ENCODE measurements at regions not wholly inside any gene's neighbourhood (a gene's known extent, or its start where the extent isn't known, plus 50 kb on each side); places are given as distances from the start of the nearest gene placed in this dataset.

DNA sequence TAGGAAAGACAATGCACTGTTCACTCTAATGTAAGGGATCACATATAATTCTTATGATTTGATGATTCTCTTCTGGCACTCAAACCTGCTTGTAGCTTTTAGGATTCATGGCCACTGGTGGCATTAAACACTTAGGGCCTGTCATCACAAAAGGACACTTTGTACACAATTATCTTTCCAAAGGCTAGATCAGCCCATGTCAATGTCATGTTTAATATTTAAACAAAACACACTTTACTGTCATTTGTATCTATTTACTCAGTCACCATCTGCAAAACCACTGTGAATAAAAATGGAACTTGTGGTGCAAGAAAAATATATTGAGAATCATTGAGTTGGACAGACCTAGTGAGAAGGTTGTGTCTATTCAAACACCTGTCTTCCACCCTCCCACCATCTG, 83.6 kb upstream of the TTC29 start:
- DNase-seq = no peak
- Histone ChIP-seq H3K4me1 (ENCODE audit: insufficient read depth, low read length) (no peaks in the 10 kb centered on the region), H3K4me3 (ENCODE audit: low read length) (no peak overlapping the region), H3K9me3 (ENCODE audit: control insufficient read depth in 1 of 2, insufficient read depth in 1 of 2, low read length in 2 of 2) (no peaks in the 10 kb centered on the region), H3K36me3 (ENCODE audit: insufficient read depth, low read length) (no peaks in the 10 kb centered on the region), H3K27me3 (ENCODE audit: control insufficient read depth in 1 of 2, insufficient read depth in 2 of 2, low read length in 2 of 2) (no peaks in the 10 kb centered on the region), H3K27ac (ENCODE audit: low read depth in 1 of 2, low read length in 2 of 2) (no peak overlapping the region)
- Mint-ChIP-seq H3K27ac (no peak overlapping the region), H3K4me1 (ENCODE audit: low read depth) (no peaks in the 10 kb centered on the region), H3K36me3 (ENCODE audit: low read depth) (no peaks in the 10 kb centered on the region), H3K9me3 (no peaks in the 10 kb centered on the region), H3K4me3 (no peak overlapping the region), H3K27me3 (peaks cover 9% of the 10 kb centered on the region)
- ChIA-PET POLR2A (no interaction called here), CTCF (no interaction called here)
- intact Hi-C loops (cut with DNase I, micrococcal nuclease) = loop anchor here in 1 of 2 experiments (5.0 kb wide), 1 partner anchor 73 kb away; no protein-coding TSS in a partner anchor
- no peak for ATAC-seq (ENCODE audit: poor library complexity)
- TF ChIP-seq, protein P1, sequence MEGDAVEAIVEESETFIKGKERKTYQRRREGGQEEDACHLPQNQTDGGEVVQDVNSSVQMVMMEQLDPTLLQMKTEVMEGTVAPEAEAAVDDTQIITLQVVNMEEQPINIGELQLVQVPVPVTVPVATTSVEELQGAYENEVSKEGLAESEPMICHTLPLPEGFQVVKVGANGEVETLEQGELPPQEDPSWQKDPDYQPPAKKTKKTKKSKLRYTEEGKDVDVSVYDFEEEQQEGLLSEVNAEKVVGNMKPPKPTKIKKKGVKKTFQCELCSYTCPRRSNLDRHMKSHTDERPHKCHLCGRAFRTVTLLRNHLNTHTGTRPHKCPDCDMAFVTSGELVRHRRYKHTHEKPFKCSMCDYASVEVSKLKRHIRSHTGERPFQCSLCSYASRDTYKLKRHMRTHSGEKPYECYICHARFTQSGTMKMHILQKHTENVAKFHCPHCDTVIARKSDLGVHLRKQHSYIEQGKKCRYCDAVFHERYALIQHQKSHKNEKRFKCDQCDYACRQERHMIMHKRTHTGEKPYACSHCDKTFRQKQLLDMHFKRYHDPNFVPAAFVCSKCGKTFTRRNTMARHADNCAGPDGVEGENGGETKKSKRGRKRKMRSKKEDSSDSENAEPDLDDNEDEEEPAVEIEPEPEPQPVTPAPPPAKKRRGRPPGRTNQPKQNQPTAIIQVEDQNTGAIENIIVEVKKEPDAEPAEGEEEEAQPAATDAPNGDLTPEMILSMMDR (IDR thresholded peaks at IDR 0.05) = no peak

DNA sequence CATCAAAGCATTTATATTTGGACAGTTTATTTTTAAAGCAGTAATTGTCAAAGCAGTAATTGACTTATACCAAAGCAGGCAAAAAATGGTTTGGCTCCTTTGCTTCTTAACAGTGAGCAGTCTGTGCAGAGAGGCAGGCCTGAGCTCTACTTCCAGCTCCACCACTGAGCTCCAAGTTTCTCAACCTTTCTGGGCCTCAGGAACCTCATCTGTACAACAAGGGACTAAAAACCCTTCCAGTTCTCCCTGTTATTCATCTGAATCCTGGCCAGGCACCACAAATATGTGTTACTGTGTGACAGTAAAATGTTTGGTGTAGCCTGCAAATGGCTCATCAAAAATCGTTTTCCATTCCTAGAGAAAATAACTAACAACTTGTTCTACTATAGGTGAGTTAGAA, 88.7 kb upstream of the TTC29 start:
- H3K27me3 Mint-ChIP-seq = peaks cover 35% of the 10 kb centered on the region
- H3K36me3 Mint-ChIP-seq (ENCODE audit: low read depth) = no peaks in the 10 kb centered on the region

DNA sequence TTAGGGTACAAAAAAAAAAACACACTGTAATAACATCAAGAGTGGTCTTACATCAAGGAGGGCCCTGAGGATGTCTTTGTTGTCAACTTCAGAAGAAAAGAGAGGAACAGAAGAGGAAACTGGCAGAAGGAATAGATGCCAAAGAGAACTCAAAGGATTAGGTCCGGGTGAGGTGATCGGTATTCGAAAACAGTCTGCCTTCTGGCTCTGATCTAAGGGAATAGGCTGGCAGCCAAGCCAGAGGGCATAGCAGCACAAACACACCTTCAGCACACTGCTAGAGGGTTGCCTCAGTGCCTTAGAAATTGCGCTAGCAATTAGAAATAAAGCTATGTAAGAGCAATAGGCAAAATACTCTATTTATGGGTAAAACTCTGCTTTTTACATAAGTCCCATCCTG, 91.4 kb upstream of the TTC29 start:
- DNase-seq = no peak
- Histone ChIP-seq H3K27ac (ENCODE audit: low read depth in 1 of 2, low read length in 2 of 2) (no peak overlapping the region), H3K4me3 (ENCODE audit: low read length) (no peak overlapping the region), H3K9me3 (ENCODE audit: control insufficient read depth in 1 of 2, insufficient read depth in 1 of 2, low read length in 2 of 2) (no peaks in the 10 kb centered on the region), H3K27me3 (ENCODE audit: control insufficient read depth in 1 of 2, insufficient read depth in 2 of 2, low read length in 2 of 2) (peaks cover 4 to 10% of the 10 kb centered on the region in 2 experiments), H3K36me3 (ENCODE audit: insufficient read depth, low read length) (no peaks in the 10 kb centered on the region), H3K4me1 (ENCODE audit: insufficient read depth, low read length) (no peaks in the 10 kb centered on the region)
- Mint-ChIP-seq H3K27me3 (peaks cover 58% of the 10 kb centered on the region), H3K9me3 (no peaks in the 10 kb centered on the region), H3K4me3 (no peak overlapping the region), H3K27ac (no peak overlapping the region), H3K4me1 (ENCODE audit: low read depth) (no peaks in the 10 kb centered on the region), H3K36me3 (ENCODE audit: low read depth) (no peaks in the 10 kb centered on the region)
- CTCF ChIA-PET = no interaction called here
- ATAC-seq (ENCODE audit: poor library complexity) = no peak
- TF ChIP-seq, protein P1 (IDR thresholded peaks at IDR 0.05) = no peak
- intact Hi-C loops (cut with DNase I, micrococcal nuclease) = no loop called here
- POLR2A ChIA-PET = no interaction called here

More for the DNA sequence above, 88.7 kb upstream of the TTC29 start:
- ChIA-PET CTCF (interaction anchor here (1.0 kb wide), 1 partner anchor 11 kb away, joined by 3 read pairs; no protein-coding TSS in a partner anchor), POLR2A (no interaction called here)
- H3K9me3 Mint-ChIP-seq = no peaks in the 10 kb centered on the region
- no peaks in the 10 kb centered on the region for H3K4me1 ChIP-seq (ENCODE audit: insufficient read depth, low read length)
- H3K27ac ChIP-seq (ENCODE audit: low read depth in 1 of 2, low read length in 2 of 2) = no peak overlapping the region
- no peaks in the 10 kb centered on the region for H3K9me3 ChIP-seq (ENCODE audit: control insufficient read depth in 1 of 2, insufficient read depth in 1 of 2, low read length in 2 of 2)
- H3K36me3 ChIP-seq (ENCODE audit: insufficient read depth, low read length) = no peaks in the 10 kb centered on the region
- no peak for ATAC-seq (ENCODE audit: poor library complexity)
- no peaks in the 10 kb centered on the region for H3K4me1 Mint-ChIP-seq (ENCODE audit: low read depth)
- TF ChIP-seq, protein P1 (IDR thresholded peaks at IDR 0.05) = no peak
- H3K27ac Mint-ChIP-seq = no peak overlapping the region
- H3K27me3 ChIP-seq (ENCODE audit: control insufficient read depth in 1 of 2, insufficient read depth in 2 of 2, low read length in 2 of 2) = peaks cover 4 to 10% of the 10 kb centered on the region in 2 experiments
- DNase-seq = no peak
- no peak overlapping the region for H3K4me3 Mint-ChIP-seq
- no peak overlapping the region for H3K4me3 ChIP-seq (ENCODE audit: low read length)
- intact Hi-C loops (cut with DNase I, micrococcal nuclease) = no loop called here
